ENCODE measurements at regions not wholly inside any gene's neighbourhood (a gene's known extent, or its start where the extent isn't known, plus 50 kb on each side); places are given as distances from the start of the nearest gene placed in this dataset.

- no peak for DNase-seq (ENCODE audit: low spot score)
Measured at GRCh38 chr12:75564398-75564797, 53.0 kb upstream of the KRR1 start.

GRCh38 chr12:75563351-75563750 lies 51.9 kb upstream of the KRR1 start:
- DNase-seq (ENCODE audit: low spot score): no peak

- DNase-seq (ENCODE audit: low spot score): no peak
Measured at GRCh38 chr12:75561921-75562320, 50.5 kb upstream of the KRR1 start.
